HG03280 (cell line): ENCODE measurements at regions not wholly inside any gene's neighbourhood (a gene's known extent, or its start where the extent isn't known, plus 50 kb on each side); places are given as distances from the start of the nearest gene placed in this dataset.
"Not testable (repeated sequence)": the region's sequence is repeated elsewhere in the genome, so short reads cannot be mapped to it uniquely, and the experiment has no call there.

ENCODE experiments used
- ATAC-seq: cut with Tn5 transposase; IDR thresholded peaks from one replicate; pipeline ENCODE4 v1.9.1; 2021; ENCODE audit warnings: mild to moderate bottlenecking, moderate library complexity; ENCODE audit not compliant: unreplicated experiment

DNA sequence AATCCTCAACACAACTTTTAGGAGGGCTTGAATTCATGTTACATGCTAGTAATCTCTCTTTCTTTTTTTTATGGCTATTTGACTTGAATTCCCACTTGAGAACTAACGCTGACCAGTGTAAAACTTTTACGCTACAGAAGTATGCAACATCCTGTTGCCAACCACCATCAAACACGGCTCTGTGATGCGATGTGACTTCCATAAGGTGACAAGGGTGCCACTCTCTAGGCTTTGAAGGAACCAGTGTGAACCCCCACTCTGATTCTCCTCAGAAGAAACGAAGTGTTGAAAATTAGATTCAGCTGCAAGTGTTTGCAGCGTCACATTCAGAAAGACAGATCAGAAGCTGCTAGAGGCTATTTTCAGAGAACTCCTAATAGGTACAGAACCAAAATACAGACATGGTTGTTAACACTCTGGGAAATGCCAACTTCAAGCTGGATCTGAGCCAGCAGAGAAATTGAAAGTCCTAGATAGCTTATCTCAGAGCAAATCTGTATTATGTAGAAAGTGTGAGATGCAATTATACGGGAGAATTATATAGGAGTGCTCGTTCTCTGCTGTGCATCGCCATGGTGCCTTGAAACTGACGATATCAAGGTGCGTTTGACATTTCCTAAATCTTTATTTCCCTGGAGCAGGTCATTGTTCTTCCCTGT lies 271.2 kb downstream of the LPIN1 start:
- ATAC-seq: no peak

DNA sequence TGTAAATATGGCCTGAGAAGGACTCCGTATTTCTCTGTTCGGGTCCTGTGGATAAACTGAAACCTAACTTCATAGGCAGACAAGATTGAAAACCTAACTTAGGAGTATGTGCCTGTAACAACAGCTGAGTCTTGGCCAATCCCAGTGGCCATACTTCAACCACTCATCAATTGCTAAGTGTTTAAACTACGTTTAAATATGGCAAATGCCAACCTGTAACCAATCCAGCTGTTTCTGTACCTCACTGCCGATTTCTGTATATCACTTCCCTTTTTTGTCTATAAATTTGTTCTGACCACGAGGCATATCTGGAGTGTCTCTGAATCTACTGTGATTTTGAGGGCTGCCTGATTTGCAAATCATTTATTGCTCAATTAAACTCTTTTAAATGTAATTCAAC lies 272.3 kb downstream of the LPIN1 start:
- not testable (repeated sequence) for ATAC-seq

GRCh38 chr2:12020833-12021469 lies 274.5 kb downstream of the LPIN1 start:
- no peak for ATAC-seq

GRCh38 chr2:12024197-12024907 lies 277.9 kb downstream of the LPIN1 start:
- not testable (repeated sequence) for ATAC-seq

DNA sequence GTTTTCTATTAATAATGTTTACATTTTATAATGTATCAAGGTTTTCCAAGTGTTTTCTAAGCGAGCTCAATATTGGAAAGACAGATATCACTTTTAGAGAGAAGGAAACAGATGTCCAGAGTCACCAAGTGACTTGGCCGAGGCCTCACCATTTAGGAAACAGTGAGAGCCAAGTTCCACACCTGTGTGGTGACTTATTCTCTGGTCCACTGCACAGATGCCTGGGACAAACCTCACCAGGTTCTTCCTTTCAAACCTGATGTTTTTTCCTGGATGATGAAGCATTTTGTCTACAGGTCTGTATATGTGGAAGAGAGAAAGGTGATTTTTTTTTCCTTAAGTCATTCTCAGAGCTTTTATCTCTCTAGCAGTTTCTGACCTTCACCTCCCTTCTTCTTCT lies 280.7 kb downstream of the LPIN1 start:
- ATAC-seq: no peak

- no peak for ATAC-seq
Measured at GRCh38 chr2:12031866-12032265, 285.4 kb downstream of the LPIN1 start.

DNA sequence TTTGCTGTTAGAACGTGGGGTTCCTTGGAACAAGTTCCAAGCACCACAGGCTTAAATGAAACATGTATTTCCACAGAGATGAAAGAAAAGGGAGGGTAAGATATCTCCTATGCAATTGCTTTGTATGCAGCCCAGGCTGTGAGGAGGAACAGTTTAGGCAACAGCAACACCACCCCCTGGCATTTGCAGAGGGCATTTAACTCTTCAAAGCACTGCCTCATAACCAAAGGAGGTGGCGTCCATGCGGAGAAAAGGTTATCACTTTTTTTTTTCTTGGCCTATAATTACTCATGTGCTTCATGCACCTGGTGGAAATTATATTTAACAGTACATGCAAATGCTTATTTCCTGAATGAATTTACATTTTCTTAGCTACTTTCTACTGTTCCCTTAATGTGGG lies 286.0 kb downstream of the LPIN1 start:
- peak; percentile 72 for ATAC-seq

DNA sequence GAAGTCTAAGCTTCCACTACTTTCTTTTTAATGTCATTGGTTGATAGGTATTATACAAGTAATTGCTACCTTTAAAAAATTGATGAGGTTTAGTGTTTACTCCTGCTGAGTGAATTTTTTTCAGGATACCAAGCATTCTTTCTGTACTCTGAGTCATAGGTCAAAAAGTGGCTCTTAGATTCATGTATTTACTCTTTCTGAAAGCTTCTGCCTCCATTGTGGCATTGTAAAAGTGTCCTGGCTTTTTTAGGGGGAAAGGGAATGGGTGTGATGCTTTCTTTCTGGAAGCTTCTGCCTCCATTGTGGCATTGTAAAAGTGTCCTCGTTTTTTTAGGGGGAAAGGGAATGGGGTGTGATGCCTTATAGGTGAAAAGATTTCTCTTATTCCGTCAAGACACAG lies 286.5 kb downstream of the LPIN1 start:
- no peak for ATAC-seq

DNA sequence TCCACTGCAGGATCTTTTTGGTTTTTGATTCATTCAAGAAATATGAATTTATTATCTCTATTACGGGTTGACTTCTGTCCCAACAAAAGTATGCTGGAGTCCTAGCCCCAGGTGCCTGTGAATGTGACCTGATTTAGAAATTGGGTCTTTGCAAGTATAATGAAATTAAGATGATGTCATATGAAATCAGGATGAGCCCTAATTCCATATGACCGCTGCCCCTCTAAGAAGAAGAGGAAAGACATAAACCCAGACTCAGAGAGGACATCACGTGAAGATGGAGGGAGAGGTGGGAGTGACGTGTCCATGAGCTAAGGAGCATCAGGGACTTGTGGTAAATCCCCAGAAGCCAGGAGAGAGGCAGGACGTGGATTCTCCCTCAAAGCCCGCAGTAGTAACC lies 287.1 kb downstream of the LPIN1 start:
- ATAC-seq: no peak

- no peak for ATAC-seq
Measured at GRCh38 chr2:12034382-12034781, 287.9 kb downstream of the LPIN1 start.

DNA sequence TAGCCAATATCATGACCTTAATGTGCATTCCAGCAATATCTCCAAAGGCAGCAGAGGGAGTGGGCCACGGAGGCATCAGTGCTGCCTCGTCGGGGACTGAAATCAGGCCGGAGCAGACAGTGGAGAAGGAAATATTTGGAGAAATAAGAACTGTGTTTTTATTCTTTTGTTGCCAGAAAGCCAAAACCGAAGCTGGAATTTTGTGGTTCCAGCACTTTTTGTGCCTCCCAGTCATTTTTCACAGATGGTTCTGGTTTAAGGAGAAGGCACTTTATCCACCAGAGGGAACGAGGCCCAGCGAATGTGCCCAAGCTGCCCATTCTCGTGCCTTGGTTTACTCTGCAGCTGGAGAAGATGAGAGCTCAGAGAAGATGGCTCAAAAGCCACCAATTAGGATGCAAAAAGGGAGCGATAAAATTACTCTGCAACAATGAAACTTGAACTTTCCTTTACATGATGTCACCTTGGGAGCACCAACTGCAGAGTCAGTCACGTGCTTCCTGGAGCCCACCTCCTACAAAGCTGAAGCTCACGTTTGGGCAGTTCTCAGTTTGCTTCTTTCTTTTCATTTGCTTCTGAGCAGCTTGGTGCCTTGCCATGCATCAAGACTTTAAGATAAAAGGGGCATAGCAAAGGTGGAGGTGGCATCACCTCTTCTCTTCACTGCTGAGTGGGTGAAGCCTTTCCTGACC lies 288.7 kb downstream of the LPIN1 start:
- ATAC-seq: no peak

DNA sequence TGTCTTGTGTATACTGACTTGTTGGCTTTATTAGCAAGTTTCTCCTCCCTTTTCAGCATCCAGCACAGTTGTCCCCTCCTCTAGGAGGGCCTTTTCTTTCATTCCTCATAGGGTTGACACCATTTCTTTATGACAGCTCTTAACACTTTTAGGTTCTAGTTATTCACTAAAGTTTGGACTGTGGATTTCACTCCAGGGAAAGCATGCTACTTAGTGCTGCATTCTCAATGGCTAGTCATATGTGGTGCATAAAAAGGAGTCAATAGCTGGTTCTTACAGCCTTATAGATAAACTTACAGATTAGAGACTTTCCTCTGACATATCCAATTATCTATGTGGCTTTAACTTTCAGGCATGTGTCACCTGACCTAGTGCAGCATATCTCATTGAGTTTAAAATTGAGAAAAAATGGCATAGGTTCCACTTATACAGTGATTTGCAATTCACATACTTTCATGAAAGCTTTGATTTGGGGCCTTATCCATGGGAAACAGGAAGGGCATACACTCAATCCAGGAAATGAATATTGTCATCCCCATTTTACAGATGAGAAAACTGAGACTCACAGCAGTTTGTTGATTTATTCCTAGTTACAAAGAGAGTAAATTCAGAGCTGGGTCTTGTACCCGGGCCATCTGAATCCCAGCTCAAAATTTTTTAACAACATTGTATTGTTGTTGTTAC lies 289.7 kb downstream of the LPIN1 start:
- no peak for ATAC-seq

DNA sequence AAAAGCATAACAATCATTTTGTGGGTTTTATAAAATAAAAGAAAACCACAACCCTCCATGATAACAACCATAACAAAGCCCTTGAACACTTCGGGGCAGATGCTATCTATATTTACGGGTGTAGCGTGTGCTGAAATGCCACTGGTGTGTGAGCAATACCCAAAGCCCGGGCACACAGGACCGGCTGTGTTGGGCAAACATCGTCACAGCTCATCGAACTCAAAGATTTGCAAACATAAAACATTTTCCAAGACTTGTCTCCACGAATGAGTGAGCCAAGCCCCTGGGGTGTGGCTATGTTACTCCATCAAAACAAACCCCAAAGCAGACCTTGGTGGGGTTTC lies 290.2 kb downstream of the LPIN1 start:
- ATAC-seq: no peak

DNA sequence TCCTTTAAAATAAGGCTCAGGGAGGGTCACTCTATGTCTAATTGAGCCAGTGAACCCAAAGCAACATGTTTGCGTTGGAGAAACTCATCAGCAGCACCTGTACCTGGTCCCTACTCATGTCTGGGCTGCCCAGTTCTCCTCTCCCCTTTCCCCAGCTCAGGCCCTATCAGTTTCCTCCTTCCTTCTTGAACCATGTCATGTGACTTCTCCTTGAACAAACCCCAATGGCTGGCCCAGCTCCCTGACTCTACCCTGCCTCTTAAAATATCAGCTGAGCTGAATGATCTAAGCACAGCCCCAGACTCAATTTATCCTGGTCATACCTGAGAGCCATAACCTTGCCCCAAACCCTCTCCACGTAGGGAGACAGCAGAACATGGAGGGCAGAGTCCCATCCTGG lies 290.9 kb downstream of the LPIN1 start:
- no peak for ATAC-seq

DNA sequence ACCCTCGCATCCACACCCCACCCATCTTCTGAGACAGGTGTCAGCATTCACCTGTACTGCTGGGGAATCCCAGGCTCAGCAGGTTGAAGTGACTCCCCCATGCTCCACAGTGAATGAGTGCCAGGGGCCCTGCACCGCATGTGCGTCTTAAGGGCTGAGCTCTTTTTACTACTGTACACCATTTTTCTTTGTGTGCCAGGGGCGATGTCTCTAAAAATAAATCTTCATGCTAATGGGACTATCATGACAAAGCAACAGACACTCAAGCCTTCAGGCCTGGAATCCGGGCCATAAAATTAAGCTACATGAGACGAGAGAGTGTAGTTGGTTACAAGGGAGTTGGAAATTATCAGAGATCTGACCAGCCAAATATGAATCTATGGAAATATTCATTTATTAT lies 294.8 kb downstream of the LPIN1 start:
- ATAC-seq: no peak

- no peak for ATAC-seq
Measured at GRCh38 chr2:12043131-12043530, 296.7 kb downstream of the LPIN1 start.

DNA sequence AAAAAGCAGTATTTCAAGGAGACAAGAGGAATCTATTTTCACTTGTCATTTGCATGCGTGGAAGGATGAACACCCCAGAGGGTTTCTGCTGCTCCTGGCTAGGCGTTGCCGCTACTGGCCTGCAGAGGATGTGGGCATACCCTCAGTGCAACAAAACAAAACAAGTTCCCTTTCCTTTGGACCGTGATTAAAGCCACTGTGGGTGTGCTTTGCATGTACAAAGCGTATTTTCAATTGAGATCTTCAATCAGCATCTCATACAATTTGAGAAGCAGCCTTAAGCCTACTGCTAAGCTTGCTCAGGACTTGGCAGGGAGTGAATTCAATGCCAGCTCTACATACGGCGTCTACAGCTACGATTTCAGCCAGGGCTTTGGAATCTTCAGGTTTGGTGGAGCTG lies 298.4 kb downstream of the LPIN1 start:
- ATAC-seq: no peak

DNA sequence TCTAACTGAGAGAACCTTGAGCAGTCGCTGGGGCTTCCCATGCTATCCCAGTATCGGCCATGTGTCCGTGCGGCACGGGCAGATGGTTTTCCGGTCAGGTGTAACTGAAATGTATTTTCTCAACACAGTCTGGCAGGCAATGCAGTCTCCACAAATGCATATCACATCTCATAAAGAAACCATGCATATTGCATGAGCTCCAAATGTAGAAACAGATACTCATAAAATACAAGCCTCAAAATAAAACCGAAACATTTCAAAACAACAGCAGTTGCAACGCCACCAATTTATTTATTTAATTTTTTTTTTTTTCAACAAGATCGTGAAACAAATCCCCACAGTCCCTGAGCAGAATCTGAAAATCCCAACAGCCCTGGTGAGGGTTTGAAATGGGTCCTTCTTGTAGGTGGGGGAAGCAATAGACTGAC lies 299.4 kb downstream of the LPIN1 start:
- peak; percentile 51 for ATAC-seq

- no peak for ATAC-seq
Measured at GRCh38 chr2:12046641-12047040, 300.2 kb downstream of the LPIN1 start.

DNA sequence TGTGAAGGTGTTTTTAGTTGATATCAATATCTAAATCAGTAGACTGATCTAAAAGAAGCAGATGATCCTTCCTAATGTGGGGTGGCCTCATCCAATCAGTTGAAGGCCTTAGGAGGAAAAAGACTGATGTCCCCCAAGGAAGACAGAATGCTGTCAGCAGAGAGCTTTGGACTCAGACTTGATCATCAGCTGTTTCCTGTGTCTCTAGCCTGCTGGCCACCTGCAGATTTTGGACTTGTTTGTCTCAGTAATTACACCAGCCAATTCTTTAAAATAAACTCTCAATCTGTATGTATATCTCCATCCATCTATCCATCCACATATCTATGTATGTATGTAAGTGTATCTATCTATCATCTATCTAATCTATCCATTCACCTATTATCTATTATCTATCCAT lies 301.3 kb downstream of the LPIN1 start:
- no peak for ATAC-seq

DNA sequence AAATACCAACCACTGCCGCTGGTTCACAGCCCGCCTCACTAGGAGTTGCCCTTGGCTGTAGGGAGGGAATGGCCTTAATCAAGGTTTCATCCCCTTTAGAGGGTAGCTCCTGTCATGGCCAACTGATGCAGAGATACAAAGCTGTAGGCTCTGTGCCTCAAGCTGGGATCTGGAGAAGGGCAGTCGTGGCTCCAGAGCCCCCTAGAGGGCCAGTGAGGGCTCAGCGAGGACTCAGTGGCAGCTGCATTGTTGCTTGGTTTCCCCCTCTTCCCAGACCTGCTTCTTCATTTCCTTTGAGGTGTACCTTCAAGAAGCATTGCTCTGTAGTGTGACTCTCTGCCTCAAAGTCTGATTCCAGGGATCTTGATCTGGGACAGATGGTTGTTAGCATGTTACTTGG lies 302.1 kb downstream of the LPIN1 start:
- no peak for ATAC-seq
